ENCODE measurements at regions not wholly inside any gene's neighbourhood (a gene's known extent, or its start where the extent isn't known, plus 50 kb on each side); places are given as distances from the start of the nearest gene placed in this dataset.

- TF ChIP-seq CTCF (IDR thresholded peaks at IDR 0.05) (no peak), POLR2A (IDR thresholded peaks at IDR 0.05) (no peak)
Measured at GRCh38 chr1:70717656-70718055, 306.6 kb downstream of the CTH start.

Measured in thyroid gland (tissue), 4 donors.